ENCODE measurements at regions not wholly inside any gene's neighbourhood (a gene's known extent, or its start where the extent isn't known, plus 50 kb on each side); places are given as distances from the start of the nearest gene placed in this dataset.

- BruUV-seq (replicated peaks), result no TSS peak
- intact Hi-C loops (cut with micrococcal nuclease; ENCODE audit: unreplicated experiment), result no loop called here
- peaks cover 18% of the 10 kb centered on the region for H3K27me3 Mint-ChIP-seq (ENCODE audit: unreplicated experiment)
- H3K9me3 Mint-ChIP-seq (ENCODE audit: low read depth, unreplicated experiment), result no peaks in the 10 kb centered on the region
- H3K4me1 Mint-ChIP-seq (ENCODE audit: low read depth, unreplicated experiment), result no peaks in the 10 kb centered on the region
- DNase-seq, result no peak
- H3K4me3 Mint-ChIP-seq (ENCODE audit: low read depth, unreplicated experiment), result no peak overlapping the region
- TF ChIP-seq, protein P1, sequence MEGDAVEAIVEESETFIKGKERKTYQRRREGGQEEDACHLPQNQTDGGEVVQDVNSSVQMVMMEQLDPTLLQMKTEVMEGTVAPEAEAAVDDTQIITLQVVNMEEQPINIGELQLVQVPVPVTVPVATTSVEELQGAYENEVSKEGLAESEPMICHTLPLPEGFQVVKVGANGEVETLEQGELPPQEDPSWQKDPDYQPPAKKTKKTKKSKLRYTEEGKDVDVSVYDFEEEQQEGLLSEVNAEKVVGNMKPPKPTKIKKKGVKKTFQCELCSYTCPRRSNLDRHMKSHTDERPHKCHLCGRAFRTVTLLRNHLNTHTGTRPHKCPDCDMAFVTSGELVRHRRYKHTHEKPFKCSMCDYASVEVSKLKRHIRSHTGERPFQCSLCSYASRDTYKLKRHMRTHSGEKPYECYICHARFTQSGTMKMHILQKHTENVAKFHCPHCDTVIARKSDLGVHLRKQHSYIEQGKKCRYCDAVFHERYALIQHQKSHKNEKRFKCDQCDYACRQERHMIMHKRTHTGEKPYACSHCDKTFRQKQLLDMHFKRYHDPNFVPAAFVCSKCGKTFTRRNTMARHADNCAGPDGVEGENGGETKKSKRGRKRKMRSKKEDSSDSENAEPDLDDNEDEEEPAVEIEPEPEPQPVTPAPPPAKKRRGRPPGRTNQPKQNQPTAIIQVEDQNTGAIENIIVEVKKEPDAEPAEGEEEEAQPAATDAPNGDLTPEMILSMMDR (IDR thresholded peaks at IDR 0.05; ENCODE audit: unreplicated experiment), result no peak
- H3K27ac Mint-ChIP-seq (ENCODE audit: unreplicated experiment), result no peak overlapping the region
- no peaks in the 10 kb centered on the region for H3K36me3 Mint-ChIP-seq (ENCODE audit: insufficient read depth, unreplicated experiment)
- CTCF ChIA-PET, result no interaction called here
Observed at GRCh38 chr3:116767726-116768125, 58.1 kb downstream of the TUSC7 start.

- BruUV-seq (replicated peaks), result no TSS peak
- intact Hi-C loops (cut with micrococcal nuclease; ENCODE audit: unreplicated experiment), result loop anchor here (2.0 to 10.0 kb wide), 5 partner anchors 92 to 948 kb away; no protein-coding TSS in a partner anchor
- no peak overlapping the region for H3K27ac Mint-ChIP-seq (ENCODE audit: unreplicated experiment)
- H3K9me3 Mint-ChIP-seq (ENCODE audit: low read depth, unreplicated experiment), result no peaks in the 10 kb centered on the region
- H3K4me1 Mint-ChIP-seq (ENCODE audit: low read depth, unreplicated experiment), result no peaks in the 10 kb centered on the region
- no peaks in the 10 kb centered on the region for H3K36me3 Mint-ChIP-seq (ENCODE audit: insufficient read depth, unreplicated experiment)
- no peak overlapping the region for H3K4me3 Mint-ChIP-seq (ENCODE audit: low read depth, unreplicated experiment)
- CTCF ChIA-PET, result interaction anchor here (0.6 to 1.6 kb wide), 19 partner anchors 9 to 1227 kb away, joined by 3 to 14 read pairs (median 4); no protein-coding TSS in a partner anchor
- peaks cover 13% of the 10 kb centered on the region for H3K27me3 Mint-ChIP-seq (ENCODE audit: unreplicated experiment)
- peak; percentile 77 for DNase-seq
- TF ChIP-seq, protein P1 (IDR thresholded peaks at IDR 0.05; ENCODE audit: unreplicated experiment), result peak; percentile 83
Observed at GRCh38 chr3:116770815-116771450, 61.4 kb downstream of the TUSC7 start.

DNA sequence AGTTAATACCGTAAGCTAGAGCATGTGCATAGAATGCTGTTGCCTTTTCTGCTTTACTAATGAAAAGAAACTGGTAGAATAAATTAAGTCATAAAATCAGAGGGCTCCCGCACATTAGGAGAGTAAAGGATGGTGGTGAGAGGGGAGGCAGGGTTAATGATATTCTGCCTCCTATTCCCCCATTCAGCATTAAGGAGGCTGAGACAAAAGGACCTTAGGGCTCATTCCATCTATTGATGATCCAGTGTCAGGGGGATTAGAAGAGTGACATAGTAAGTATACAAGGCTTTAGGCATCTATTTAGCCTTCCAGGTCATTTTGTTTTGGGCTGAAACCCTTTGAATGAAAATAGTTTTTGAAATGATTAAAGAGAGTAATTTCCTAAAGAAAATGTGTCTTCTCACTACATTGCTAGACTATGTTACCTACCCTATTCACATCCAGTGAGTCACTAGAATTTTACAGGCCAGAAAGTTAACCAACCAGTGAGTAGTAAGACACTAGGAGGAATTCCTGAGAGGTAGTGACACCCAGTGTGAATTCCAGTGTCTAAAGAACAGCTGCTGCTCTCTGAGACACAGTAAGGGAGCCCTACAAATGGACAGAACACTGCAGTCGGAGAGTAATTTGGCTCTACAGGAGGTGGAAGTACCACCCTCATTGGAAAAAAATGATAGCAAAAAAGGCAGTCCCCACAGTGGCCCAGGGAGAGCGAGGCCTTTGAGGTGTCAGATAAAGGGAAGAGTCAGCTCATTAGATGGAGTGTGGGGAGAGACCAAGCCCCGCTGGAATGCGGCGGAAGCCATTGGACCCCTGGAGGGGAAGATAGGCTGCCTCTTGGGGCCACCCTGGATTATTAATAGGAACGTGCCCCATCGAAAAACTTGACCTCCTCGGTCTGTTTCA lies 67.6 kb downstream of the TUSC7 start:
- intact Hi-C loops (cut with micrococcal nuclease; ENCODE audit: unreplicated experiment), result loop anchor here (10.0 kb wide), 1 partner anchor 238 kb away; no protein-coding TSS in a partner anchor
- no TSS peak for BruUV-seq (replicated peaks)
- Mint-ChIP-seq H3K27me3 (ENCODE audit: unreplicated experiment) (peaks cover 21% of the 10 kb centered on the region), H3K27ac (ENCODE audit: unreplicated experiment) (no peak overlapping the region), H3K4me3 (ENCODE audit: low read depth, unreplicated experiment) (no peak overlapping the region), H3K4me1 (ENCODE audit: low read depth, unreplicated experiment) (no peaks in the 10 kb centered on the region), H3K9me3 (ENCODE audit: low read depth, unreplicated experiment) (no peaks in the 10 kb centered on the region), H3K36me3 (ENCODE audit: insufficient read depth, unreplicated experiment) (no peaks in the 10 kb centered on the region)
- no peak for DNase-seq
- CTCF ChIA-PET, result no interaction called here
- TF ChIP-seq, protein P1 (IDR thresholded peaks at IDR 0.05; ENCODE audit: unreplicated experiment), result no peak

DNA sequence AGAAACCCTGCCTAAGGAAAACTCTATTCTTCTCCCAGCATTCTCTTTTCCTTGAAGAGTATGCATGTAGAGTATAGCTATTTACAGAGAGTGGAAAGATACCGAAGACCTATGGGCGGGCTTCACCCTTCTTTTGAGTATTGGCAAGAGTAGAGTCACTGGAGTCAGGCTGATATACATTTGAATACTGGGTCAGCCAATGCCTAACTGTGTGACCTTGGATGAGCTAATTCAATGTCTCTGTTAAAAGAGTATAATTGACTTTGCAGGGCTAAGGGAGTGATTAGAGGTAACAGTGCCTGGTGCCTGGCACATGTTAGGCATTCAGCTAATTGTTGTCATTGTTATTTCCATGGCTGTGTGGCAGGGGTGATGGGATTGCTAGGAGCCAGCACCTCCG lies 75.6 kb downstream of the TUSC7 start:
- BruUV-seq (replicated peaks), result no TSS peak
- intact Hi-C loops (cut with micrococcal nuclease; ENCODE audit: unreplicated experiment), result no loop called here
- TF ChIP-seq, protein P1 (IDR thresholded peaks at IDR 0.05; ENCODE audit: unreplicated experiment), result no peak
- CTCF ChIA-PET, result interaction anchor here (1.6 kb wide), 1 partner anchor 14 kb away, joined by 4 read pairs; no protein-coding TSS in a partner anchor
- H3K4me3 Mint-ChIP-seq (ENCODE audit: low read depth, unreplicated experiment), result no peak overlapping the region
- no peak for DNase-seq
- peaks cover 40% of the 10 kb centered on the region for H3K27me3 Mint-ChIP-seq (ENCODE audit: unreplicated experiment)
- H3K27ac Mint-ChIP-seq (ENCODE audit: unreplicated experiment), result no peak overlapping the region
- H3K36me3 Mint-ChIP-seq (ENCODE audit: insufficient read depth, unreplicated experiment), result no peaks in the 10 kb centered on the region
- H3K9me3 Mint-ChIP-seq (ENCODE audit: low read depth, unreplicated experiment), result no peaks in the 10 kb centered on the region
- H3K4me1 Mint-ChIP-seq (ENCODE audit: low read depth, unreplicated experiment), result no peaks in the 10 kb centered on the region
